ENCODE measurements at regions not wholly inside any gene's neighbourhood (a gene's known extent, or its start where the extent isn't known, plus 50 kb on each side); places are given as distances from the start of the nearest gene placed in this dataset.
"Not testable (repeated sequence)": the region's sequence is repeated elsewhere in the genome, so short reads cannot be mapped to it uniquely, and the experiment has no call there.

DNA sequence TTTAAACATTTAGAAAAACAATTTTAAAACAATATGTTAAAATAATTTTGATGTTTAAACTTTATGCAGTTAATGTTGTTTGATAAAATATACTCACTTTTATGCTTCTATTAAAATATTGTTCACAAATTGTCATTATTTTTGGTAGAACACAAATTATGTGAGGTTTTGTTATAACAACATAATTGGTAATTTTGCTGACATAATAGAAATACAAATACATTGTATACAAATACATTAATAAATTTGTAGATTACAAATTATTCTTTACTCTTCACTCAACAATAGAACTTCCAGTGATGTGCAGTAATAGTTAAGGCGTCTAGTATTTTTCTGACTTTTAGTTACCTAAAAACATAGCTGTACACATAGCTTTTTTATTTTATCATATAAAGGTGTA, 1472.4 kb upstream of the ADGRL3 start:
- no peak for DNase-seq (ENCODE audit: low read depth)

DNA sequence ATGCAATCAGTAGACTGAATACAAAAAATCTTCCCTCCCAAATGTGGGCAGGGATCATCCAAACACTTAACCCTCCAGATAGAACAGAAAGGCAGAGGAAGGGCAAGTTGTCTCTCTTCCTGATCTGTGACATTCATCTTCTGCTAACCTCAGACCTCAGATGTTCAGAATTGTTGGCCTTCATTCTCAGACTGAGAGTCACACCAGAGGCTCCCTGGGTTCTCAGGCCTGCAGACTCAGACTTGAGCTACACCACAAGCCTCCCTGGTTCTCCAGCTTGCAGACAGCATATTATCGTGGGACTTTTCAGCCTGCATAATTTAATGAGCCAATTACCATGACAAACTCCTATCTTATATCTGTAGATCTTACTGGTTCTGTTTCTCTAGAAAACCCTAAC, 1471.6 kb upstream of the ADGRL3 start:
- no peak for DNase-seq (ENCODE audit: low read depth)

DNA sequence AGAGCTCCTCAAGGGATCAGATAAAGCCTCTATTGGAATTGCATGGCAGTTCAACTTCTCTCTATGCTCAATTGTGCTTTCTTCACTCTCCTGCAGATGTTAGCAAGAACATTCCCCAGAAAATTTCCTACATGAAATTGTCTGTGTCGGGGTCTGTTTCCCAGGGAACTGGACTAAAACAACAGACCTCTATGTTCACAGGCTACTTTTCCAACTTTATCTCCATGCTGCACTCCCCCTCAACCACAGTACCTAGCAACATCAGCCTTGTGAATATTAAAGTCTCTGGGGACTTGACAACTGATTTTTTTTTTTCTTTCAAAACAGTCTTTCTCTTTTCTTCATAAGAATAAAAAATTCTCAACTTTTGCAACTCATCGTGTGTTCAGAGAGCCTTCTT, 1470.8 kb upstream of the ADGRL3 start:
- DNase-seq (ENCODE audit: low read depth): no peak

DNA sequence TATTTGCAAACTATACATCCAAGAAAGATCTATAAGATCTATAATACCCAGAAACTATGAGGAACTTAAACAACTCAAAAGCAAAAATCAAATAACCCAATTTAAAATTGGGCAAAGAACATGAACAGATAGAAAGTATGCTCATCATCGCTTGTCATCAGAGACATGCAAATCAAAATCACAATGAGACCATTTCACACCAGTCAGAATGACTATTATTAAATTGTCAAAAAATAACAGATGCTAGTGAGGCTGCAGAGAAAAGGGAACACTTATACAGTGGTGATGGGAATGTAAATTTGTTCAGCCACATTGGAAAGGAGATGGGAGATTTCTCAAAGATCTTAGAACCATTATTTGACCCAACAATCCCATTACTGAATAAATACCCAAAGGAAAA, 1451.7 kb upstream of the ADGRL3 start:
- DNase-seq (ENCODE audit: low read depth): no peak

DNA sequence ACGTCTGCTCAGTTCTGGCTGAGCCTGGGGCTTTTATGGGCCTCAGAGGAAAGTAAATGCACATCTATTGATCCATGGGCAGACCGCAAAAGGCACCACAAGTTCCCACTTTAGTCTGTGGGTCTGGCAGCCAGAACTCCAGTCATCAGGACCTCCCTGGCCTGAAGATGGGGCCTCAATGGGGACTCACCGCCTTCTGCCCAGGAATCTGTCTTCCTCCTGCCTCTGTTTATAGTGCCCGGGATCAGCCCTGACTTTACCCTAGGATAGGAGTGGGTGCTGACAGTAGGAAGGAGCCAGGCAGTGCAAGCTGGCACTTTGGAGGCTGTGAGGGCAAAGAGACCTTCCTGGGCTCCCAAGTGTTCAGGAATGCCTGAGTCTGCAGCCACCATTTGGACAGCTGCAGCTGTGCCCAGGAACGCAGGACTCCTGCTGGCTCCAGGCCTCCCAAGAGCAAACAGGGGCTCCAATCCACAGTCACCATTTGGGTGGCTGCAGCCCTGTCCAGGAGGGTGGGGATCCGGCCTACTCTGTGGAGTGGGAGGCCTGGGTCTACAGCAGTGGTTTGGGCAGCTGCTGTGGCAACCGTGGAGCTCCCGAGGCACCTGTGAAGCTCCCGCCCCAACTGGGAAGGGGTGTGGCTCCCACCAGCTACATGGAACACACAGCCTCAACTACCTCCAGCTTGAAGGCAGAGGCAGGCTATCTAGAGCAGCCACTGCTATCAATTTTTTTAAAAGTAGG, 1440.9 kb upstream of the ADGRL3 start:
- DNase-seq (ENCODE audit: low read depth): no peak

DNA sequence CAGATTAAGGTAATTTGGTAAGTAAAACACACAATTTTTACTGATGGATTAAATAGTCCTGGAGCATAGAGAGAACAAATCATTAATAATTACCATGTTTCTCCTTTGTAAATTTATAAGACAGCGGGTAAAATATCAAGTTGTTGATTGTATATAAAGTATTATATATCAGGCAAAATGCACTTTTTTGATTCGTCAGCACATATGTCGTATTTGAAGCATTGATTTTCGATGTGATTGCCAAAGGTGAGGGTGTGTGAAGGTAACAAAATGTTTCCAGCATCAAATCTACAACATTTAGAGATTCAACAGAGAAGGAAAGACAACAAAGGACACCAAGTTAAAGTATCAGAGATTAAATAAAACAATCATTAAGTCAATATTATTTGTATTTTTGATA, 1437.8 kb upstream of the ADGRL3 start:
- no peak for DNase-seq (ENCODE audit: low read depth)

DNA sequence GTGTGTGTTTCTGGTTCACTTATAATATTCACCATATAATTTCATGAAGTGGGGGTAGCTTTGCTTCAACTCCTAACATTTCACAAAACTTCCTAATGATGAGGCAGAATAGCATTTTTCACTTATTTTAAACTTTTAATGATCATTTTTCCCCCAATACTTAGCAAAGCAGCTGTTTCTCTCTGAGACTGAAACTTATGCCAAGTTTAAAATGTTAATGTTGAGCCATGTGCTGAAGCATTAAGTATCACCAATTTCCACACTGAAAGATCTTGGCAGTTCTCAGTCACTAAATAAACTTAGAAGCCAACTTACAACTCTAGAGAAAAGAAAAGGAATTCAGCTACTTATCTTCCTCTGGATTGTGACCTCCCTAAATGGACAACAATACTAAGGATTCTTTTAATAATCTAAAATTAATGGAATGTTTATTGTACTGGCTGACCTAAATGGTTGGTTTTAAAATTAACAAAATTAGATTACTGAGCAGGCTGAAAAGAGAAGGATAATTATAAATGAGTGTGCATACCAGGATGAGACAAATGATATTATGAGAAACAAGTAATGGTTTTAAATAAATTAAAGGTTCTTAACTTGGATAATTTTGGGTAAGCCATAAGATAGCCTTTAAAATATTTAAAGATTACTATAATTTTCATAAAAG, 1429.4 kb upstream of the ADGRL3 start:
- no peak for DNase-seq (ENCODE audit: low read depth)

DNA sequence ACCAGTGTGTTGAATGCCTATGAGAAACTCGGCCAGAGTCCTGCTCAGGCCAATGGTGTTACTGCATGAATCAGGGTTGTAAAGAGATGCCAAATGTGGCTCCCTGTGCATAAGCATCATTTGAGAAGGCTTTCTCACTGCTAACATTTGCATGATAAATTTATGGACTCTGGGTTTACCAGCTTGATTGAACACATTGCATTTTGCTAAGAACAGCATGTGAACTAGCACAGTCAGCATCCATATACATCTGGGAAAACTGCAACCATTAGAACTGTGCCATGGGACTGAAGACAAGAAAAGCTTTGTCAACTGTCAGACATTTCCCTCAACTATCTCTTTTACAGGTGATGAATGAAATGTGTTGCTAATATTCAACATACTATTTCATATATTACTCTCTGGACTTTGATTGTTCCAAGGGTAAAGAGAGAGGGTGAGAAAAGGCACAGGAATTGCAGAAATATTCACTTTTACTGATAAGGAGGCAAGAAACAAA, 1427.4 kb upstream of the ADGRL3 start:
- no peak for DNase-seq (ENCODE audit: low read depth)

DNA sequence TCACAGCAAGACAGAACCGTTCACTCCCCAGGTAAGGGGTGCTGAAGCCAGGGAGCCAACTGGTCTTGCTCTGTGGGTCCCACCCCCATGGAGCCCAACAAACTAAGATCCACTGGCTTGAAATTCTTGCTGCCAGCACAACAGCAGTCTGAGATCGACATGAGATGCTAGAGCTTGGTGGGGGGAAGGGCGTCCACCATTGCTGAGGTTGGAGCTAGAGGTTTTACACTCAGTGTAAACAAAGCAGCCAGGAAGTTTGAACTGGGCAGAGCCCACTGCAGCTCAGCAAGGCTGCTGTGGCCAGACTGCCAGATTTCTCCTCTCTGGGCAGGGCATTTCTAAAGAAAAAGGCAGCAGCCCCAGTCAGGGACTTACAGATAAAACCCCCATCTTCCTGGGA, 1419.9 kb upstream of the ADGRL3 start:
- DNase-seq (ENCODE audit: low read depth): not testable (repeated sequence)

DNA sequence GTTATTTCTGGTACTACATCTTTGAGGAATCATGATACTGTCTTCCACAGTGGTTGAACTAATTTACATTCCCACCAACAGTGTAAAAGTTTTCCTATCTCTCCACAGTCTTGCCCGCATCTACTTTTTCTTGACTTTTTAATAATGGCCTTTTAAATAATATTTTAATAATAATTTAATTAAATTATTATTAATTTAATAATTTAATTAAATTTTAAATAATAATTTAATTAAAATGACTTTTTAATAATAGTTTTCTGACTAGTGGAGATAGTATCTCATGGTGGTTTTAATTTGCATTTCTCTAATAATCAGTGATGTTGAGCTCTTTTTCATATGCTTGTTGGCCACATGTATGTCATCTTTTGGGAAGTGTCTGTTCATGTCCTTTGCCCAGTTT, 1395.0 kb upstream of the ADGRL3 start:
- DNase-seq (ENCODE audit: low read depth): no peak

DNA sequence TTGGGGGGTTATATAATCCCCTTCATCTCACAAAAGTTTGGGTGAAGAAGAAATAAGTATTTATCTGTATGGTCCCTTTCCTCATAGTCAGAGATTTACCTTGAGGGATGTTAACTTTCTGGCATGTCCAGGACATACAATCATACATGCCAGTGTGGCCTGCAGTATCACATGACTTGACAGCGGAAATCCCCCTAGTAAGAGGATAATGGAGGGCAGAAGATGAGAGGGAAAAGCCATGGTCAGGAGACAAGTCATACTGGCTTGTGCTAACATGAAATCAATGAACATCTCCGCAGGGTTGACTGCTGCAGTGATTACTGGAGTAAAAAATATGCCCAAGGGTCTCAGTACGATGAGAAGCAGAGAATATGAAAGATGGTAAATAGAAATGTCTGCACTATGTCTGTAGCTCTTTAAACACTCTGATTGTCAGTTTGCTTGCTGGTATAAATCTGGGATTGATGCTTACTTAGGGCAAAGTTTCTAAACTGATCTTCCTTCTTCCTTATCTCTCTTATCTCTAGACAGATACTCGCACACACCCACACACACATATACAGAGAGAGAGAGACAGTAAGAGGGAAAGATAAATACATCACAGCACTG, 1385.6 kb upstream of the ADGRL3 start:
- DNase-seq (ENCODE audit: low read depth): no peak

DNA sequence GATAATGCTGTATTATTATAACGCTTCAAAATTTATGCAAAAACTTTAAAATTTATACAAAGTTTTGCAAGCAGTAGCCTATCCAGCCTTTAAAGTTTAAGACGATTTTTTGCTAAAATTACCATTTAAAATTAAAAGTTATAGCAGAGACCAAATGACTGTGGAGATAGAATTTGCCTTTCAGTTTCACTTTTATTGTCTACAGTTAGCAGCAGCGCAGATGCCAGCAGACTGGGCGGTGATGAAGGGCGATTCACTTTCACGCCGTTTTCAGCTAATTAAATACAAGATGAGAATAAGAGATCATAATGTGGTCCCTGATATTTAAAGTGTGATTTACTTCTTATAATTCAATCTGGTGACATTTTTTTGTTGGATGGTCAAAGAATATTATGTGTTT, 1381.5 kb upstream of the ADGRL3 start:
- no peak for DNase-seq (ENCODE audit: low read depth)

DNA sequence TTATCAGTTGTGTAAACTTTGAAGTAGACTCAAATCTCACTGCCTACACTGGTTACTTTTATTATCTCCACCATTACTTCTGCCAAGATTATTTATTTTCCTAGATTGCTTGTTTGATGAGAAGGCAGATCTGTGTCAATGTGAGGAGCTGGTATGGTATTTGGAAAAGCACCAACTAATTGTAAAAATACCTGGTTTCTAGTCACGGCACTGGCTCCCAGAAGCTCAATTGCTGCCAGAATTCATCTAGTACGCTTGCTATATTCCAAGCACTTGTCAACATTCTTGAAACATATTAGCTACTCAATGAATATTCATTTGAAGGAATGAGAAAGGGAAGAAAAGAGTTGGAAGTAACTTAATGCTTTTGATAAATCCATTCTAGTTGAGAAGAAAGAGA, 1376.8 kb upstream of the ADGRL3 start:
- DNase-seq (ENCODE audit: low read depth): no peak

DNA sequence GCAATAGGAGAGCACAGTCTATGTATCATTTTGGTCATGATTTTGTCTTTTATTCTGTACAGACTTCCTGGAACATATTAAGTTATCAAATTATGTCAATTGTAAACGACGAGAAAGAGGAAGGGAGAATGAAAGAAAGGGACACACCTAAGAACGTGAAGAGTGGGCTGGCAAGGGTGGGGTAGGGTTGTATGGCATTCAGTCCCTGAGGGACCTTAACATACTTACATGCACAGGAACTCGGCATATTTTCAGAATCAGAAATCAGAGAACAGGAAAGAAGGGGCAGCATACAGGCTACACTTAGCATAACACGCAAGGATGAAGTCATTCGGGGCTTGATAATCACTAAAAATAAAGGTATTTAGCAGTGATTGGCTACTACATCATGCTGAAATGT, 1375.0 kb upstream of the ADGRL3 start:
- DNase-seq (ENCODE audit: low read depth): no peak

DNA sequence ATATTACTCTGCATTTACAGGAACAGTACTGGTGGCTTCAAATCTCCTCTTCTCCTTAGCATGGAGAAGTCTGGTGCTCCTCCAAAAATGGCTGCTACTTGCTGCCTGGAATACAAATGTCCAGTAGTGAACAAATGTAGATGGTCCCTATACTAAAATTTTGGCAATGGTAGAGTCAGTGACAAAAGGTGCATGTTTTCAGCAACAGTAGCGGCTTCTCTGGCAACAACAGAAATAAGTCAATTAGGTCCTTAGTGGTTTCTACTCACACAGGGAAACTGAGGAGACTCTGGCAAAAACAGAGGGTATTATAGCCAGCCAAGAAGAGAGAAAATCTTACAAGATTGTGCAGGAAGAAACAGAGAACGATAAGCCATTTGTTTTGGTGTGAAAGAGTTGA, 1368.4 kb upstream of the ADGRL3 start:
- DNase-seq (ENCODE audit: low read depth): no peak

DNA sequence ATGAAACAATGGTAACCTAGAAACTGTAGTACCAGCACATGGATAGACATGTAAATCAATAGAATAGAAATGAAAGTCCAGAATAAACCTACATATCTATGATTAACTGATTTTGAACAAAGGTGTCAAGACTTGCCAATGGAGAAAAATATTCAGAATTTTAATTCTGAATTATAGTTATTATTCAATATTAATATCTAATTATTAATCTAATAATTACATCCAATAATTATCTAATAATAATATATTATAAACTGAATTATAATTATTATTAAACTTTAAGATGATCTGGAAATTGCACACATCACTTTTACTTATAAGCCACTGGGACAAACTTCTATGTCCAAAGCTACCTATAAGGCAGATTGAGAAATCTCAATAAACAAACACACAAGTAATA, 1365.2 kb upstream of the ADGRL3 start:
- no peak for DNase-seq (ENCODE audit: low read depth)

DNA sequence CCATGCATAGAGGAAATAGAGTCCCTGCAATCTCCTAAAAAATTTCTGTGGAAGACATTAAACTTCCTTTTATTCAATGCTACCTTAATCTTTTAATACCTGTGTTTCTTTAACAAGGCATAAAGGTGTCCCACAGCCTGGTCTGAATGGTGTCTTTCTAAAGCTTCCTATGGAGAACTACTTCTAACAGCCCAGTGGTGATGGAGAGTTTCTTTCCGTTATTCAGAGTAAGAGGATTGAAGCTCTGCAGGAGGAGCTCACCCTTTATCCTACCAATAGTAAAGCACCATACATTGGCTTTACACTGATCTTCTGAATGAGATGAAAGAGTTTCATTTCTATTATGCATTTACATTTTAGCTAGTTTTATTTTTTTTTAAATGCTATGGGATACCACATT, 1362.4 kb upstream of the ADGRL3 start:
- DNase-seq (ENCODE audit: low read depth): no peak

DNA sequence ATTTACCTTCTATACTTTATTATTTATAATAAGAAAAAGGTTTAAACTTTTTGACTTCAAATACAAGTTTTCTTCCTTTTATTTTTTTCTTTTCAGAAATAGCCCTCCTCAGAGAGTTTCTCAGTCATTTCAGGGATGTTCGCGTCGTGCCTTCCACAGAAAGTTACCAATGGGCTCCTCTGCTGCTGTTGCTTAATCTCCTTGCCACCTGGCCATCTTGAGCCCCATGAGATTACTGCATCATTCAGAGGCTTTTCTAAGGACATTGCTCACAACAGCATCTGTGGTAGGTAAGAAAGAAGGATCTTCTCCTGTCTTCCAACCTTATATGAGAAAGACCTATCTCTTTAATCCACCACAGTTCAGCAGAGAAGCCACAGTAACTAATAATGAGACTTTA, 1361.9 kb upstream of the ADGRL3 start:
- DNase-seq (ENCODE audit: low read depth): no peak

DNA sequence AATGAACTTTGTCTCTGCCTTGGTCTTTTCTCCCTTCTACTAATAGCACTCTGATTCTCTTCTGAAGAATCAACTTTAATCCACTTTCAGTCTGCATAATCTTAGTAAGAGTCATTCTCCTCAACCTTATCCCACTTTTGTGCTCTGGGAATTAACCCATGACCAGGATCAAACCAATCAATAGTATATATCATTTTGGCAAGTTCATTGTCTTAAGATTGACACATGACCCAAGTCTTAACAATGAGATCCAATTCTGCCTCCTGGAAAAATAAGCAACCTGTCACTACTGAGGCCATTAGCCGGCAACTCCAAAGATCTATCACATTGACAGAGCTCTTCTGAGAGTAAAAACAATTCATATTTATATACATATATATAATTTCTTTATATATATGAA, 1358.4 kb upstream of the ADGRL3 start:
- DNase-seq (ENCODE audit: low read depth): no peak

DNA sequence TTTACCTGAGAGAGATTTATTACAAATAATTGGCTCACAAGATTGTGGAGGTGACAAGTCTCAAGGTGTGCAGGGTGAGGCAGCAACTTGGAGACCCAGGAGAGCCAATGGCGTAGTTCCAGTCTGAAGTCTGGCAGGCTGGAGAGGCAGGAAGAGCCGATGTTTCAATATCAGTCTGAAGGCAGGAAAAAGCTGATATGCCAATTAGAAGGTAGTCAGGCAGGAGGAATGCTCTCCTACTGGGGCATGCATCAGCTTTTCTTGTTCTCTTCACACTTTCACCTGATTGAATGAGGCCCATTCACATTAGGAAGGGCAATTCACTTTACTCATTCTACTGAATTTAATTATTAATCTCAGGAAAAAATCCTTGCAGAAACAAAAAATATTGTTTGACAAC, 1351.7 kb upstream of the ADGRL3 start:
- DNase-seq (ENCODE audit: low read depth): no peak

DNA sequence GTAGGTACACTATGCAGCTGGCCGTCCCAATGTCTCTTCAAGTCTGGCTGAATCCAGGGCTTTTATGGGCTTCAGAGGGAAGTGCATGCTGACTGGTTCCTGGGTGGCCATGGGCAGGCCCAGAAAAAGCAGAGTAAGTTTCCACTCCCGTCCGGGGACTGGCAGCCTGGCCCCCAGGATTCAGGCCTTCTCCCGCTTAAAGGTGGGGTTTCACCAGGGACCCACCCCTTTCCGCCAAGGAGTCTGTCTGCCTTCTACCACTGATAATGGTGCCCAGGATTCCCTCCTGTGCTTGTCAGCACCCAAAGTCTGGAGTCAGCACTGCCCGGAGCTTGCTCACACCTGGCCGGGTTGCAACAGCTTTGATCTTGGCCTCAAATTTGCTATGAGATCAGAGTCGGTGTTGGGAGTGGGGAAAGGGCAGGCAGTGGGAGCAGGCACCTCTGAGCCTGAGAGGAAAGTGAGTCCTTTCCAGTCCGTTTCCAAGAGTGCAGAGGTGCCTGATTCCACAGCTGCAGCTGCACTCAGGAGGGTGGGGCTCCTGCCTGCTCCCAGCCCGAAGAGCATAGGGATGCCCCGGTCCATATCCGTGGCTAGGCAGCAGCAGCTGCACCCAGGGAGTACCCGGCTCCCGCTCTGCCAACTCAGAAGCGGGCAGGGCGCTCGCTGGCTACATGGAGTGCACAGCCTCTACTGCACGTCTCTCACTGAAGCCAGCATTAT, 1344.3 kb upstream of the ADGRL3 start:
- DNase-seq (ENCODE audit: low read depth): no peak

DNA sequence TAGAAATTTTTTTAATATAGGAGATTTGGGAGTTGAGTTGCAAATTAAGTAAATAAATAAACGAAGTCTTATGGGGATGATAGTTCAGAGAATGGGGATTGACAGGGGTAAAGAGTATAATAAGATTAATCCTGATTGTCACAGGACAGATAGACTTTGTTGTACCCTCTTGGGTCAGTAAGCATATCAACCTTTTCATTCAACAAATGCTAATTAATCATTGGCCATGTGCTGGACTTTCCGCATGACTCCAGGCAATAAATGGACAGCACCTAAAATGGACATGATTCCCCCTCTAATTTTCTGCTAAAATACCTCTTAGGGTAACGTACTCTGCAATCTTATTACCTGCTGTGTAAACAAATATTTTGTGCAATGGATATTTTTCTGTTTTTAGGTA, 1331.1 kb upstream of the ADGRL3 start:
- no peak for DNase-seq (ENCODE audit: low read depth)

DNA sequence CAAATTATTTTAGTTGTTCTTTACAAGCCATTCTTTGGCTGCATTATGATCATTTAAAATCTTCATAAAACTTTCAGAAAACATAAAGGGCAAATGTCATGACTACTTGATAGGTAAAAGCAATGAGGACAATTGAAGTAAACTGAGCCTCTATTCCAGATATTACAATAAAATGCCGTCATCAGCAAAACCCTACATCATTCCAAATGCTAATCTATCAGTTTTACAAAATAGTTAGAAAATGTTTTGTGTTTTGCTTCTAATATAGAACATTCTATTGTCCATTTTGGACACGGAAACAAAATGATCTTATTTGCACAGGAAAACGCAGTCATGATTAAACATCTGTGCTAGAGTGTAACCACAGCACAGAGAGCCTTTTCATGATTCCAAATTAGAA, 1330.6 kb upstream of the ADGRL3 start:
- no peak for DNase-seq (ENCODE audit: low read depth)
